ENCODE measurements at regions not wholly inside any gene's neighbourhood (a gene's known extent, or its start where the extent isn't known, plus 50 kb on each side); places are given as distances from the start of the nearest gene placed in this dataset.

GRCh38 chr6:18562726-18563125, 175.6 kb downstream of the RNF144B start:
- TF ChIP-seq YY1 (IDR thresholded peaks at IDR 0.05; ENCODE audit: low read depth): no peak
- no peak for TF ChIP-seq REST (IDR thresholded peaks at IDR 0.05; ENCODE audit: low read depth)
- TF ChIP-seq CEBPB (IDR thresholded peaks at IDR 0.05): no peak
- no peak for TF ChIP-seq NFIC (IDR thresholded peaks at IDR 0.05)
- TF ChIP-seq MAX (IDR thresholded peaks at IDR 0.05): no peak
- TF ChIP-seq RAD21 (IDR thresholded peaks at IDR 0.05; ENCODE audit: low read depth): no peak
- no peak for TF ChIP-seq FOXM1 (IDR thresholded peaks at IDR 0.05; ENCODE audit: borderline replicate concordance, low read depth)
- TF ChIP-seq TEAD4 (IDR thresholded peaks at IDR 0.05): no peak
- no peak for TF ChIP-seq EP300 (IDR thresholded peaks at IDR 0.05; ENCODE audit: borderline replicate concordance)
- no peak for TF ChIP-seq TCF12 (IDR thresholded peaks at IDR 0.05; ENCODE audit: low read depth)
- TF ChIP-seq USF1 (IDR thresholded peaks at IDR 0.05): no peak
- TF ChIP-seq EGR1 (IDR thresholded peaks at IDR 0.05): no peak
- TF ChIP-seq CREB1 (IDR thresholded peaks at IDR 0.05; ENCODE audit: low read depth): no peak
- no peak for TF ChIP-seq ZBTB7A (IDR thresholded peaks at IDR 0.05; ENCODE audit: low read depth)
- TF ChIP-seq TAF1 (IDR thresholded peaks at IDR 0.05; ENCODE audit: low read depth): no peak

GRCh38 chr6:18564775-18565174, 177.6 kb downstream of the RNF144B start:
- TF ChIP-seq TEAD4 (IDR thresholded peaks at IDR 0.05) (no peak), NFIC (IDR thresholded peaks at IDR 0.05) (no peak), FOXM1 (IDR thresholded peaks at IDR 0.05; ENCODE audit: borderline replicate concordance, low read depth) (no peak), RAD21 (IDR thresholded peaks at IDR 0.05; ENCODE audit: low read depth) (no peak), MAX (IDR thresholded peaks at IDR 0.05) (no peak), USF1 (IDR thresholded peaks at IDR 0.05) (no peak), TAF1 (IDR thresholded peaks at IDR 0.05; ENCODE audit: low read depth) (no peak)

- no peak for TF ChIP-seq TCF12 (IDR thresholded peaks at IDR 0.05; ENCODE audit: low read depth)
Observed at GRCh38 chr6:18565231-18565630, 178.1 kb downstream of the RNF144B start.

- TF ChIP-seq ZBTB7A (IDR thresholded peaks at IDR 0.05; ENCODE audit: low read depth): no peak
Observed at GRCh38 chr6:18567380-18567779, 180.2 kb downstream of the RNF144B start.

- TF ChIP-seq MAX (IDR thresholded peaks at IDR 0.05) (no peak), NFIC (IDR thresholded peaks at IDR 0.05) (no peak), TCF12 (IDR thresholded peaks at IDR 0.05; ENCODE audit: low read depth) (no peak), USF1 (IDR thresholded peaks at IDR 0.05) (no peak), EP300 (IDR thresholded peaks at IDR 0.05; ENCODE audit: borderline replicate concordance) (no peak), TEAD4 (IDR thresholded peaks at IDR 0.05) (no peak), ZBTB7A (IDR thresholded peaks at IDR 0.05; ENCODE audit: low read depth) (no peak), REST (IDR thresholded peaks at IDR 0.05; ENCODE audit: low read depth) (no peak), CEBPB (IDR thresholded peaks at IDR 0.05) (no peak), FOXM1 (IDR thresholded peaks at IDR 0.05; ENCODE audit: borderline replicate concordance, low read depth) (no peak), RAD21 (IDR thresholded peaks at IDR 0.05; ENCODE audit: low read depth) (no peak)
Observed at GRCh38 chr6:18577491-18577890, 190.3 kb downstream of the RNF144B start.

- TF ChIP-seq CREB1 (IDR thresholded peaks at IDR 0.05; ENCODE audit: low read depth): no peak
- TF ChIP-seq MAX (IDR thresholded peaks at IDR 0.05): no peak
- TF ChIP-seq TAF1 (IDR thresholded peaks at IDR 0.05; ENCODE audit: low read depth): no peak
- TF ChIP-seq TEAD4 (IDR thresholded peaks at IDR 0.05): no peak
- TF ChIP-seq RAD21 (IDR thresholded peaks at IDR 0.05; ENCODE audit: low read depth): no peak
- no peak for TF ChIP-seq TCF12 (IDR thresholded peaks at IDR 0.05; ENCODE audit: low read depth)
- TF ChIP-seq EP300 (IDR thresholded peaks at IDR 0.05; ENCODE audit: borderline replicate concordance): no peak
- TF ChIP-seq FOXM1 (IDR thresholded peaks at IDR 0.05; ENCODE audit: borderline replicate concordance, low read depth): no peak
- TF ChIP-seq CEBPB (IDR thresholded peaks at IDR 0.05): no peak
- TF ChIP-seq YY1 (IDR thresholded peaks at IDR 0.05; ENCODE audit: low read depth): no peak
- TF ChIP-seq NFIC (IDR thresholded peaks at IDR 0.05): no peak
- TF ChIP-seq EGR1 (IDR thresholded peaks at IDR 0.05): no peak
- TF ChIP-seq REST (IDR thresholded peaks at IDR 0.05; ENCODE audit: low read depth): no peak
- no peak for TF ChIP-seq USF1 (IDR thresholded peaks at IDR 0.05)
- no peak for TF ChIP-seq ZBTB7A (IDR thresholded peaks at IDR 0.05; ENCODE audit: low read depth)
Observed at GRCh38 chr6:18579166-18579565, 192.0 kb downstream of the RNF144B start.
